ENCODE measurements at regions not wholly inside any gene's neighbourhood (a gene's known extent, or its start where the extent isn't known, plus 50 kb on each side); places are given as distances from the start of the nearest gene placed in this dataset.
"Not testable (repeated sequence)": the region's sequence is repeated elsewhere in the genome, so short reads cannot be mapped to it uniquely, and the experiment has no call there.

DNA sequence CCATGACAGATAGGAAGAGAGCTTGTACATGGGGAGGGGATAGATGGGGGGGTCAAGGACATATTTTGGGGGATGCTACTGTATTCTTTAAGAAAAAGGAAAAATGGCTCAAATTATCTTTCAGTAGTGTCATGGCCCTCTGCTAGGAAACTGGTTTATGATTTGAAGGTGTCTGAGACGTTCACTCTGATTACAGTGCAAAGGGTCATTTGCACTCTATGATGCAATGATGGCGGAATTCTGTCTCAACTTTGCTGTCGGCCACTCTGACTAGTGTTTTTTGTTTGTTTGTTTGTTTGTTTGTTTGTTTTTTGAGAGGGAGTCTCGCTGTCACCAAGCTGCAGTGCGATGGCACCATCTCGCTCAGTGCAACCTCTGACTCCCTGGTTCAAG lies 180.0 kb downstream of the SOX4 start:
- DNase-seq: no peak

DNA sequence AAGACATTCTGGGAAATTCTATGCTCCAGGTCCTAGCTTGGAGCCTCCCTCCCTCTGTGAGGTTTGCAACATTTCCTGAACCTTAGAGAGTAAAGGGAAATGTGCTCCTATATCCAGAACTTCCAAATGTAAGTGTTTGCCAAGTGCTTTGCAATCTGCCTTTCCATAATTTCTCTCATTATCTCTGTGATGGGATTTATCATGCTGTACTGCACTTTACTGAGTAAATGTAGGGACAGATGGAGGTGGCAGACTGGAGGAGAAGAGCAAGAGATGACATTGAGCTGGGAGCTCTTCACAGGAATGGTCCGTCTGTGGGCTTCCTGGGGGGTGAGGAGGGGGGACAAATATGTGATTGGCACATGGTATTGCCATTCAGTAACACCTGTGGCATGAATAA lies 184.3 kb downstream of the SOX4 start:
- no peak for DNase-seq

DNA sequence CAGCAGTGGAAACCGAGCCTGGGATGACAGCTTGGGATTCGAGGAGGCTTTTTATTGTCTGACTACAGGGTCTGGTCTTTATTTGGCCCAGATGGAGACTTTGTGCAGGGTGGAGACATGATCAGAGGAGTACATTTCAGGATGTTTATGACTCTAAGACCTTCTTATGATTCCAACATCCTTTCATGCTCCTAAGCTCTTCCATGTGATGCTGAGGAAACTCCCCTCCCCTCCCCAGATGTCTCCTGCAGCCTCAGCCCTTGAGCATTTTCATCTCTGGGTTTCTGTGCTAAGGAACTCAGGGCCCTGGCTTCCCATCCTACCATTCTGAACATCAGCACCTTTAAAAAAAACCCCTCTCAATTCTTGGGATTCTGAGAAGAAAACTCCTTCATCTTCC lies 186.6 kb downstream of the SOX4 start:
- DNase-seq: no peak

DNA sequence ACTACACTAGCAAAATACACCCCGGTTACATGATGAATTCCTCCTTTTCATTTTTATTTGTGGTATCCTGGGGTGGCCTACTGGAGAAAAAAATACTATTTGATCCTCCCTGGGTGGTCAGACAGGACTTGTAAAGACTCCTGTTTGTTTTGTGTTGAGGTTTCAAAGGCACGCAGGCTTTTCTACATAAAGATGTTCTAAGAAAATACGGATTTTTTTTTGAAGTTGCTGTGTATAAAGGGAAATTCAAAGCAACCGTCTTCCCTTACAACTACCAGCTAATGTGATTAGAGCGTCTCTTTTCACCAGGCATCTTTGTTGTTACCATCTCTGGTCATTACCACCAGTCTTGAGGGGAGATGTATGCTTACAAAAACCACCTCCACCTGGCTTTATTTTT lies 187.1 kb downstream of the SOX4 start:
- no peak for DNase-seq

DNA sequence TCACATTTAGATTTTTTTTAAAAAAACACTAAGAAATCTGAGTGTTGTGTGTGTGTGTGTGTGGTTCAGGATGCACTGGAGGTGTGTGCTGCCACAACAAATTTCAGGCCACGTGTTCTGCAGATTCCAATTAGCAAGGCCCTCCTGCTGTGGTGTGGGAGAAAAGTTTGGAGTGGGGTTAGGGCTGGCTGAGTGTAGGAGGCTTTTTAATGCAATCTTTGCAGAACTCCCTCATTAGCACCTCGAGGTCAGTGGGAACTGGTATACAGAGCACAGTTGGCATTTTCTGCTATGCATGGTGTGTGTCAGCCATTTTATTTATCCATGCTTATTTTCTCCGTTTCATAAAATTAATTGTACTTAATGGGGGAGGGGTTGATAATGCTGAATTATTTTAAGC lies 187.6 kb downstream of the SOX4 start:
- no peak for DNase-seq

DNA sequence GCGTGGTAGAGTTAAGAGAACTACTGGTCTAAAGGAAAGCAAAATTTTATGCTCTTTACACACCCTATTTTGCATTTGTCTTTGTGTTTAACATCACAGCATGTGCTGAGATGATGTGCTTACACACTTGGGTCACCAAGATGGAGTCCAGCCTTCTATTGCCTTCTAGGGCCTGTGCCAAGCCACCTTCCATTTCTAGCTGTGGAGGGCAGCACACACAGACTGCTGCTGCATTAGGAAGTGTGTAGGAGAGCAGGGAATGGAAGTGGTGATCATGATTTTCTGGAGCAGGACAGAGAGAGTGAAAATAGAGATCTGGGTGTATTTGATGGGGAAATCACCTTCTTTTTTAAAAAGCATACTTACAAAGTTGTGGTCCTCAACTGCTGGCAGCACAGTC lies 191.6 kb downstream of the SOX4 start:
- no peak for DNase-seq

DNA sequence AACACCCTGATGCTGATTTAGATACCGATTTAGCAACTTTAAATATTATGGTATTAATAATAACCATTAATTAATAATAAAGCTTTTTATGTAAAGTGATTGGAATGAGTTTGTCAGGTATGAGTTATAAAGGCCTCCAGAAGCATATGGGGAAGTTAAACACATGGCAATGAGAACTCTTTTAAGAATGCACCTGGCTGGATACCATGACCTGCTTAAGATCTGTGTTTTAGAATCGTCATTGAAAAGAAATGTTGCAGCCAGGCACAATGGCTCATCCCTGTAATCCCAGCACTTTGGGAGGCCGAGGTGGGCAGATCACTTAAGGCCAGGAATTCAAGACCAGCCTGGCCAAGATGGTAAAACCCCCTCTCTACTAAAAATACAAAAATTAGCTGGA lies 197.5 kb downstream of the SOX4 start:
- no peak for DNase-seq

DNA sequence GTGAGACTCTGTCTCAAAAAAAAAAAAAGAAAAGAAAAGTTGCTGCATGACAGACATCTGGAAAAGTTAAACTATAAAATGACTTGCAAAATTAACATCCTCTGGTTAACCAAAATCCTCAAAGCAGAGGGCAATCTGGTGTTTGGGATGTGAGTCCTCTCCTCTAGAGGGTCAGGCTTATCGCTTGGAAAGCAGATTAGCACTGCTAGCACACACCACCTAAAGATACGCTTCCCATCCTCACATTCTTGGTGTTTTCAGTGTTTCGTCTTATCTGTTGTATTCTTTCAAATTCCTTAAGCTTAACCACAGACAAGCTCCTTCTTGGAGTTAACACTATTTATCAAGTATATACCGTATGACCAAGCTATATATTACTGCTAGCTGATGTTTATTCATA lies 198.0 kb downstream of the SOX4 start:
- DNase-seq: no peak

DNA sequence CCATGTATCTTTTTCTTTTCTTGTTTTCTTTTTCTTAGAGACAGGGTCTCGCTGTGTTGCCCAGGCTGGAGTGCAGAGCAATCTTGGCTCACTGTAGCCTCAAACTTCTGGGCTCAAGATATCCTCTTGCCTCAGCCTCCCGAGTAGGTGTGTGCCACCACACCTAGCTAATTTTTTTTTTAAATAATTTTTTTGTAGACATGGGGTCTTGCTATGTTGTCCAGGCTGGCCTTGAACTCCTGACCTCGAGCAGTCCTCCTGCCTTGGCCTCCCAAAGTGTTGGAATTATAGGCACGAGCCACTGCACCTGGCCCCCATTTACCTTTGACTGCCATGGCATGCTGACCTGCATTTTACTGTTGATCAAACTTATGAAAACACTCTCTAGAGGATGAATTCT lies 198.6 kb downstream of the SOX4 start:
- DNase-seq: no peak

DNA sequence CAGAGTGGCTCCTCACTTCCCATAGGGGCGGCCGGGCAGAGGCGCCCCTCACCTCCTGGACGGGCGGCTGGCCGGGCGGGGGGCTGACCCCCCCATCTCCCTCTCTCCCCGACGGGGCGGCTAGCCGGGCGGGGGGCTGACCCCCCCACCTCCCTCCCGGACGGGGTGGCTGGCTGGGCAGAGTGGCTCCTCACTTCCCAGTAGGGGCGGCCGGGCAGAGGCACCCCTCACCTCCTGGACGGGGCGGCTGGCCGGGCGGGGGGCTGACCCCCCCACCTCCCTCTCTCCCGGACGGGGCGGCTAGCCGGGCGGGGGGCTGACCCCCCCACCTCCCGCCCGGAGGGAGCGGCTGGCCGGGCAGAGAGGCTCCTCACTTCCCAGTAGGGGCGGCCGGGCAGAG lies 203.4 kb downstream of the SOX4 start:
- not testable (repeated sequence) for DNase-seq

DNA sequence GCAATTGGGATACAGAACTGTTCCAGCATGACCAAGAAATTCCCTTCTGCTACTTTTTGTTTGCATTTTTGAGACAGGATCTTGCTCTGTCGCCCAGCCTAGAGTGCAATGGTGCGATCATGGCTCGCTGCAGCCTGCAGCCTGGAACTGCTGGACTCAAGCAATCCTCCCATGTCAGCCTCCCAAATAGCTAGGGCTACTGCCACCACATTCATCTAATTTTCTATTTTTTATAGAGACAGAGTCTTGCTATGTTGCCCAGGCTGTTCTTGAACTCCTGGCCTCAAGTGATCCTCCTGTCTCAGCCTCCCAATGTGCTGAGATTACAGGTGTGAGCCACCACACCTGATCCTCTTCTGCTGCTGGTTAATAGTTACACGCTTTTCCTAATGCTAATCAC lies 204.9 kb downstream of the SOX4 start:
- no peak for DNase-seq

DNA sequence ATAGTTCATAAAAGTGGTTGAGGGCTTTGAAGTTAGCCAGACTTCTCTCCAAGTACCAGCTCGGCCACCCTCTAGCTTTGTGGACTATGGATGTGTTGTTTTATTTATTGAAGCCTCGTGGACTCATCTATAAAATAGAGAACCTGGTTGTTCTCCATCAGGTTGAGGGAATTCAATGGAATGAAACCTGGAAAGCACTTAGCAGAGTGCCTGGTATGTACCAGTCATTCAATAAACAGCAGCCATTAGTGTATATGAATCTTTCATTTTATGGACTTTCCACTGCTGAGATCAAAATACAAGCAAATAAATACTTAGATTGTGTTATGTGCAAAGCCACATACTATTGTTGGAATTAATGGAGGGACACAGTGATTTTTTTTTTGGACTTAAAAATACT lies 206.8 kb downstream of the SOX4 start:
- DNase-seq: no peak

DNA sequence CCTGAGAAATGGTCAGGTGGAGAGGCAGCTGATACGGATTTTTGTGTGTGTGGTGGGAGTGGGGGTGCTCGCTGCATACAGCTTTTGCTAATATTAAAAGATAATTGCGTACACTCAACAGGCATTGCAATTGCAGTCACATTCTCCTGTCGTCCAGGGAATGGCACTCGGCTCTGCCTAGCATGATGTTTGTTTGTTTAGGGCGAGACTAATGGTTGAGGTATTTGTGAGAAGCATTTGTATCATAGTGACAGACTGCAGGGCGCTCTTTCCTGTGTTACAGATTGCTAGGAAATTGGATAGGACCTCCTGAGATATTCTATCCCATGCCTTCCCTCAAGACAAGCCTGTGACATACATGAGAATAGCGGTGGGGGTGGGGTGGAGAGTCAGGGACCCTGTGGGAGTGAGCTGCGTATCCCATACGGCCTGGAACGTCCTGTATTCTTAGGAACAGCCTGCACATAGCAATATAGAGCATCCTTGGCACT lies 207.4 kb downstream of the SOX4 start:
- no peak for DNase-seq

DNA sequence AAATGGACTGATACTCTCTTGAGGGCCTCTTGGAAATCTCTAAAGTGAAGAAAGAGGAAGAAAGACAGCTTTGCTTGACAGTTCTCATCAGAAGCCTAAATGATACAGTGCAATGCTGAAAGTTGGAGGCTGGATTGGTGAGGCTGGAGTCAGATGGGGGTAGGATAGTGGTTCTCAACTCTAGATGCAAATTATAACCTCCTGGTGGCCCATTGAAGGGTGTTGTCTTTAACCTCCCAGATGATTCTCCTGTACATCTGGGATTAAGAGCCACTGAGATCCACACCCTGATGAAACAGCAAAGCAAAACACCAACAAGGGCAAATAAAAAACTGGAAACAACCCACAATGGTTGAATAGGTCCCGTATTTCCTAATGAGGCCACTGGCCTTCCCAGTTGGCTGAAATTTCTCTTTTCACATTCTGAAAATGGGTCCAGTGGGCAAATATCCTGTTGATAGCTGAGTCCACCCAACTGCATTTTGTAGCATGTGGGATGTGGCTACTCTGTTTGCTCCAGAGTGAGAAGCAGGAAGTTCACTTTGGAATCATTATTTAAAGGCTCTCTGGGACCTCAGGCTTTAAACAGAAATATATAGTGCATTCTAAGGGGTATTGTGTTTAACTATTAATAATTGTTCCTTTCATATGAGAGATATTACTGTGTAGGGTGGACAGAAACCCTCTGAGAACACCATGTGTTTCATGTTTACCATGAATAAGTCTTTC lies 208.1 kb downstream of the SOX4 start:
- no peak for DNase-seq

DNA sequence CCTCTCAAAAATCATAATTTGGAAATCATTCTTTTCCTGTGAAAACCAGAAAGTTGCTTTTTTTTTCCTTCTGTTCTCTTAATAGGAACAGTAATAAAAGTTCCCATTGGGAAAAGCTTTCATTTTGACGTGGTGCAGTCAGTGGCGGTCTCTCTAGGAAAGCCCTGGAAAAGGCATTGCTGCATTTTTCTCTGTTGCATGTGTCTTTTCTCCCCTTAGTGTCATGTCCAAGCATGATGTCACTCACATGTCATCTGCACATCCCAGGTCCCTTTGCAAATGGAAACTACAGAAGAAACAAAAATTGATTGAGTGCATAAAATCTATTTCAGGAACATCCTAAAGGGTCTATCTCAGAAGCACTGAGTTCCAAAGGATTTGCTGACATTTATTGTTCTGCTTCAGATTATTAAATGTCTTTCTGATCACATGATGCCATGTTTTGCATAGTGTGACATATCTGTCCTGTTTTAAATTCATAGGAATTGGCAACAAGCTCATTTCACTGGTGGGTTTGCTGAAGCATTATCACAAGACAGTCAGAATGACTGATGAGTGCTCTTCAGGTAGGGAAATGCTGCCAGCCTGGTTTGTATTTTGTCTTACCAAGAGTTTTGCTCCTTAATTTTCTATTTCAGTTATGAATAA lies 208.7 kb downstream of the SOX4 start:
- no peak for DNase-seq

DNA sequence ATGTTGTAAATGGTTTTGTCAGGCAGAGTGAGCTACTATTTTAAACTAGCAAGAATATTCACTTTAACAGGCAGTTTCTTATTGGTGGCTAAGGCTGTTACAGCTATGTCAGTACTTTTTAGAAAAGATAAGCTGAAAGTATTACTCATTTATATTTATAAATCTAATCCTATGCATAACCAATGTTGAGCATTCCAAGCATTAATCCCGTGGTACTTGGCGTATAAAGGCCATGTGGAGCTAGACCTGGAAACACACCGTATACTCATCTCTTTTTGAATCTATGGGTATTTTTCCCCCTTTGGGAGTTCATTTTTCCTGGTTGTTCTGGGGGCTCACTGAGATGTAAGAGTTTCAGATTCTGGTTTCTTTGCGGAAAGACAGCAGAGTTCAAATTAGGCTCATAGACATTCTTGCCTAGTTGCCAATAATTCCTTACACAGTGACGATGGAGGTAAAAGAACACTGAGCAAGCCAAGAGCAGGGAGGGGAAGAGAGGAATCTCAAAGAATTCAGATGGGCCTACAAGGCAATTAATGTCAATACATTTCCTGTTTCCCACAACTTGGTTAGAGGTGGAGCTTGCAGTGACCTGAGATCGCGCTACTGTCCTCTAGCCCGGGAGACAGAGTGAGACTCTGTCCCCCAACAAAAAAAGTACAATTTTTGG lies 211.5 kb downstream of the SOX4 start:
- no peak for DNase-seq

DNA sequence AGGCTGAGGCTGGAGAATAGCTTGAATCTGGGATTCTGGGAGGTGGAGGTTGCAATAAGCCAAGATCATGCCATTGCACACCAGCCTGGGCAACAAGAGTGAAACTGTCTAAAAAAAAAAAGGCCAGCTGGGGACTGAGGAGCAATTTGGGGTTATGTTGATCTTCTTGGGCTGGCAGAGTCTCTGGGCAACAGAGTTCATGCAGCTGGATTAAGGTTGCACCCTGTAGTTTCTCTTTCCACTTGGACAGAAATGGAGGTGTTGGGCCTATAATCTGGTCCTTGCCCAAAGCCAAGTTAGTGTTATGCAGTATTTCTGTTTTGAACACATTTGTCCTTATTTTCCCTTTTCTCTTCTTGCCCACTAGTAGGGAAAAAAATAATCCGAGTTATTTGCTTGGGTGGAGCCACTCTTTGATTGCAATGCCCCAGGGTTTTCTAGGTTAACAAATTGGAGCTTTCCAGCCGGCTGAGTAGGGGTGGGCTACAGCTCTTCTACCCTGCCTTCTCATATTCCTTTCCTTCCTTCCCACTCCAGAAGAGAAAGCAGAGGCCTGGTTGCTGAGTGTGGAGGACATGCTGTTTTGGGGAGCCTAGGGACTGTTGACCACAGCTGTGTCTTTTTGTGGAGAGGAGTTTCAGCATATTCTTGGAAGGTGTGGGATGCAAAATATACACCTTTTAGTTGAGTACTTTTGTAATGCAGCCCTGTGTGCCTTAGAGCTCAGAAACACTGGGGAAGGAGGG lies 213.9 kb downstream of the SOX4 start:
- DNase-seq: no peak

DNA sequence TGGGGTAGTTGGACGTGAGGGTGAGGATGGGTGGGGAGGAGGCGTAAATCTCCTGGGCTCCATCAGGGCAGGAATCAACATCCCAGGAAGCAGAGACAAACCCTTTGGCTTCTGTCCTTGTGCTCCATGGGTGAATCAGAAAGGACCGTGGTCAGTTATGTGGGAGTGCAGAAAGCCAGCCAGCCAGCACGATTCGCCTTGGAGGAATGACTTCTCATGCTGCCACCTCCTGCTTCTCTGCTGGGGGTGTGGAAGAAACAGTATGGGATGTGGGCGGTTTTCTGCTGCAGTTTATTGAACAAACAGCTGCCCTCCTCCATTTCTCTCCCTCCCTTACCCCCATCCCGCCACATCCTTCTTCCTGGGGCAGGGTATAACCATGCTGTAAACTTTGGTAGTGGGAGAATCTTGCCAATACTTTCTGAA lies 214.5 kb downstream of the SOX4 start:
- DNase-seq: no peak

DNA sequence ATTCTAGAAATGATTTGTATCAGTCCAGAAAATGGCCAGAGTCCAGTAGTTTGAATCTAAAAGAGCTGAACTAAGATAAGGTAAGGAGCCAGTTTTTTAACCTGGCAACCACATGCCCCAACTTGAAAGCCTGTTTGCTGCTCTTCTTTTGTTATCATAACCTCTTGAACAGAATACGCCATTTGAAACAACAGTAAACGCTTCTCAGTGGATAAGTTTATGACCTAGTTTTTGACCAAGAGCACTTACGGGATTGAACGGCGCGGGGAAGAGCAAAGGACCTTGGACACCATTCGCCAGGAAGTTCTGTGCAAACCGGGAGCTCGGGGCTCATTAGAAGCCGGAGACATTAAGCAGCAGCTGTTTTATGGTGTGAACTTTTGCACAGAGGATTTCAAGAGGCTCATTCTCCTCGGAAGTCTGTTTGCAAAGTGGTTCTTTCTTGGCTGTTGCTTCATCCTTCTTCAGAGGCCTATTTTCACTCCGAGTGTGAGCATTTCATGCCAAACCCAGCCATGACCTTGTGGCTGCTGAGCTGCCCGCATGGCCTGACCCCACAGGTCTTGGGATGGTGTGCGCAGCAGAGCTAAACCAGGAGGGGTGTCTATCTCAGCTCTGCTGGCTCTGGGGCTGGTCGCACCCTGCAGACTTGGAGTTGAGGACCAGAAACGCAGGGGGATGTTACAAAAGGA lies 215.1 kb downstream of the SOX4 start:
- no peak for DNase-seq

DNA sequence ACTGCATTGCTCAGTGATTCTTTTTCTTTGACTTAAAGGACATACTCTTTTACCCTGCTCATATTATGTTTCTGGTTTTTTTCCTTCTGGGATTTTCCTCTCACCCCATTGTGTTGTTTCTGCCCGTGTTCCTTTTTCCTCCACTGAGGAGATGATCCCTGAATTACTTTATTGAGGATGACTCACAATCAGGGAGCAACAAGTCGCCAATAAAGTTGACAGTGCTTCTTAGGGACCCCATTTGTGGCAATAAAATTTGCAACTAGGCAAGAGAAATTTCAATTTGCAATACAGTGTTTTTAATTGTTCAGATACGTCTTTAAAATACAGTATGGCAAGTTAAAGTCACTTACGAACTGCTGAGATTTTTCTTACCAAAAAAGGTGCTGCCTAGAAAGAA lies 217.9 kb downstream of the SOX4 start:
- DNase-seq: no peak

DNA sequence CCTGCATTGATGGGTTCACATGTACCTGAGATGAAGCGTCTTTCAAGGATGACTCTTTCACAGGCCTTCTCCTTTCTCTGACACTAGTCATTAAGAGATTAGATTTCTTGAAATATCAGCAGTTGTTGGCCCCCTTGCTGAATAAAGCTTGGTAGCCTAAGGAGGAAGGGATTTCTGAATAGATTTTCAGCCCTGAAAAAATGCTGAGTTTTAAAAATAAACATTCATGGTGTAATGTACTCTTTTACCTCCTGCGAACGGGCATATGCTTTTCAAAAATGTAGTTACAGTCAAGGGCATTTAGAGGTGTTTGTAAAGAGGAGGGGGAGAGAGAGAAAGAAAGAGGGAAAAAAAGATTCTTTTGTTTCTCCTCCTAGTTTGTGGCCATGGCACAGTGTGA lies 222.7 kb downstream of the SOX4 start:
- DNase-seq: no peak

DNA sequence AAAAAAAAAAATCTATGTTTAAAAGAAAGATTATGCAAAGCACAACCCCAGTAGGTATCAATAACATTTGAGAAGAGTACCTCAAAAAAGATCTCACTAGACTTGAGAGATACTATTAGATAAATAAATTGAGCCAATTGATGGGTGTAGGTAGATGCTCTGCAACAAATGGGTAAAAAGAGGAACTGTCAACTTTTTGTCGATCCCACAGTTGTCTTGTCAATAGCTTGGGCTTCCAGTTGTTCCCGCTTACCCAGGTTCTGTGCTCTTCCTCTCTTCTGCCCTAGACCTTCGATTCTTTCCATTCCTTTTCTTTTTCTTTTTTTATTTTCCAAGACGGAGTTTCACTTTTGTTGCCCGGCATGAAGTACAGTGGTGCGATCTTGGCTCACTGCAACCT lies 226.9 kb downstream of the SOX4 start:
- no peak for DNase-seq

DNA sequence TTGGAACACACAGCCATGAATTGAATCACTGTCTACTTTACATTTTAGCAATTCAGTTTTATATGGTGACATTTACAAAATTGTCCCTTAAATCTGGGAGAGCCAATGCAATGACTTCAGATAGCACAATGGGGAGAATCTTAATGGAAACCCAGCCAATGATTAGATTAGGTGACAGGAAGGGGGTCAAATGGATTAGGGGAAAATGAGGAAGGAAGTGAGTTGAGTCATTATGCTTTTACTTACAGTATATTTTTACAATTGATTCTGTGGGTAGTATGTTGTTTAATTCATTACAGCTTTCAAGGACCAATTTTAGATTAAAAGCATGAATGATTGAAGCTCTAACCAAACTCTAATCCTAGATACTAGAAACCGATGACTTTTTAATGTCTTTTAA lies 229.8 kb downstream of the SOX4 start:
- DNase-seq: peak; percentile 69

Data from MV-4-11 (cell line).